IMR-90 (cell line): ENCODE measurements at regions not wholly inside any gene's neighbourhood (a gene's known extent, or its start where the extent isn't known, plus 50 kb on each side); places are given as distances from the start of the nearest gene placed in this dataset.

ENCODE experiments used
- ATAC-seq: fragments of 200-7000 bp; cut with Tn5 transposase; 2 replicates; pipeline ENCODE4 v1.9.1; 2020; ENCODE audit warnings: low read depth, mild to moderate bottlenecking, moderate library complexity
- BruUV-seq: library from RNA; stranded (reverse); fragments of 400-500 nt; replicated peaks from 2 replicates; lab custom pipeline; 2021; lab: Mats Ljungman, UMichigan
- CTCF ChIA-PET: fragments of 300-600 bp; formaldehyde crosslinking; extraction: SDS; loops from one replicate; lab custom pipeline; 2021; ENCODE audit warnings: antibody characterized with exemption; lab: Yijun Ruan, JAX
- POLR2A ChIA-PET: fragments of 300-600 bp; sonication (Branson Sonifier 250); formaldehyde crosslinking; loops from one replicate; lab custom pipeline; 2022; ENCODE audit warnings: antibody characterized with exemption; ENCODE audit not compliant: unreplicated experiment; lab: Charles Lee
- DNase-seq: peaks from one replicate; pipeline ENCODE4 v3.0.0; 2013
- H2AFZ ChIP-seq: replicated peaks from 2 replicates; pipeline ENCODE3; 2013; ENCODE audit warnings: low read length, mild to moderate bottlenecking; ENCODE audit not compliant: poor library complexity
- H2AK5ac ChIP-seq: 2 replicates; pipeline ENCODE4 v1.6.1; 2013; ENCODE audit warnings: low read depth, low read length, inconsistent platforms
- H2AK9ac ChIP-seq: replicated peaks from 2 replicates; pipeline ENCODE3; 2013; ENCODE audit warnings: mild to moderate bottlenecking, low read depth, low read length, moderate library complexity; ENCODE audit not compliant: poor library complexity
- H2BK120ac ChIP-seq: 2 replicates; pipeline ENCODE4 v1.6.1; 2013; ENCODE audit warnings: low read depth, low read length, inconsistent platforms
- H2BK15ac ChIP-seq: 3 replicates; pipeline ENCODE4 v1.6.1; 2013; ENCODE audit warnings: low read depth, low read length, inconsistent platforms
- H2BK20ac ChIP-seq: 2 replicates; pipeline ENCODE4 v1.6.1; 2013; ENCODE audit warnings: low read depth, mild to moderate bottlenecking, inconsistent platforms, low read length, moderate library complexity
- H2BK5ac ChIP-seq: 2 replicates; pipeline ENCODE4 v1.6.1; 2013; ENCODE audit warnings: mild to moderate bottlenecking, low read depth, low read length, inconsistent platforms; ENCODE audit not compliant: poor library complexity, severe bottlenecking
- H3K14ac ChIP-seq: replicated peaks from 2 replicates; pipeline ENCODE4 v1.6.1; 2013; ENCODE audit warnings: low read depth, low read length, inconsistent platforms
- H3K18ac ChIP-seq: 2 replicates; pipeline ENCODE4 v1.6.1; 2013; ENCODE audit warnings: low read depth, low read length, control low read depth
- H3K23ac ChIP-seq: 2 replicates; pipeline ENCODE4 v1.6.1; 2013; ENCODE audit warnings: low read depth, low read length, inconsistent platforms
- H3K27ac ChIP-seq: 2 replicates; pipeline ENCODE4 v1.5.1; 2013; ENCODE audit warnings: mild to moderate bottlenecking, control low read depth, low read length; ENCODE audit not compliant: insufficient read depth
- H3K27me3 ChIP-seq: 2 replicates; pipeline ENCODE4 v1.6.1; 2013; ENCODE audit warnings: low read length; ENCODE audit not compliant: control insufficient read depth, insufficient read depth
- H3K36me3 ChIP-seq: 2 replicates; pipeline ENCODE4 v1.6.1; 2013; ENCODE audit warnings: low read length, mixed read lengths; ENCODE audit not compliant: control insufficient read depth, insufficient read depth
- H3K4ac ChIP-seq: 2 replicates; pipeline ENCODE4 v1.6.1; 2013; ENCODE audit warnings: low read depth, low read length, inconsistent platforms
- H3K4me1 ChIP-seq: 2 replicates; pipeline ENCODE4 v1.6.1; 2013; ENCODE audit warnings: low read length, mixed read lengths; ENCODE audit not compliant: control insufficient read depth, insufficient read depth
- H3K4me2 ChIP-seq: 2 replicates; pipeline ENCODE4 v1.6.1; 2013; ENCODE audit warnings: low read depth, mild to moderate bottlenecking, control low read depth, low read length, moderate library complexity
- H3K4me3 ChIP-seq: 2 replicates; pipeline ENCODE4 v1.5.1; 2013; ENCODE audit warnings: low read depth, mild to moderate bottlenecking, control low read depth, low read length, moderate library complexity; ENCODE audit not compliant: insufficient read depth
- H3K56ac ChIP-seq: 2 replicates; pipeline ENCODE4 v1.6.1; 2013; ENCODE audit warnings: low read length, inconsistent platforms; ENCODE audit not compliant: insufficient read depth; ENCODE audit errors: extremely low read depth
- H3K79me1 ChIP-seq, 2 experiments: 2 replicates each; pipeline ENCODE4 v1.6.1; 2013; ENCODE audit warnings: low read length in 2 of 2, inconsistent platforms in 1 of 2, low read depth in 1 of 2
- H3K9ac ChIP-seq: 2 replicates; pipeline ENCODE4 v1.6.1; 2013; ENCODE audit warnings: low read depth, low read length, control low read depth
- H3K9me1 ChIP-seq: 2 replicates; pipeline ENCODE4 v1.6.1; 2013; ENCODE audit warnings: low read length, inconsistent platforms; ENCODE audit not compliant: insufficient read depth
- H3K9me3 ChIP-seq: 2 replicates; pipeline ENCODE4 v1.6.1; 2013; ENCODE audit warnings: low read length; ENCODE audit not compliant: control insufficient read depth, insufficient read depth
- H4K20me1 ChIP-seq: 2 replicates; pipeline ENCODE4 v1.6.1; 2013; ENCODE audit warnings: low read length, inconsistent platforms; ENCODE audit not compliant: insufficient read depth
- H4K5ac ChIP-seq: 2 replicates; pipeline ENCODE4 v1.6.1; 2013; ENCODE audit warnings: mild to moderate bottlenecking, low read depth, low read length, control low read depth
- H4K8ac ChIP-seq, 2 experiments: 2 replicates each; pipeline ENCODE4 v1.6.1; 2013; ENCODE audit warnings: low read depth in 2 of 2, low read length in 2 of 2, control low read depth in 1 of 2, inconsistent platforms in 1 of 2
- H4K91ac ChIP-seq: 2 replicates; pipeline ENCODE4 v1.6.1; 2013; ENCODE audit warnings: low read depth, low read length, inconsistent platforms; ENCODE audit not compliant: insufficient read depth
- CEBPB ChIP-seq: IDR thresholded peaks from 2 replicates; pipeline ENCODE4 v1.6.1; 2012; ENCODE audit warnings: low read depth, low read length, improper control_type of control experiment
- MXI1 ChIP-seq: IDR thresholded peaks from 2 replicates; pipeline ENCODE4 v1.6.1; 2012; ENCODE audit warnings: low read depth, mild to moderate bottlenecking, low read length, moderate library complexity, borderline replicate concordance
- NFE2L2 ChIP-seq: fragments of 150-350 bp; IDR thresholded peaks from 2 replicates; pipeline ENCODE4 v1.6.1; 2016; ENCODE audit warnings: low read depth, mild to moderate bottlenecking, low read length
- WGBS, 2 experiments: methylation state at CpG; one replicate each; pipeline versions ENCODE4 v1.1.5 to v1.1.7; 2013; ENCODE audit warnings: missing lambda C conversion rate in 2 of 2; ENCODE audit not compliant: insufficient read length in 1 of 2; ENCODE audit errors: extremely low coverage in 2 of 2; 5-methylcytosine and 5-hydroxymethylcytosine counted together
- dilution Hi-C: fragments of 300-500 bp; cut with HindIII; formaldehyde crosslinking; loops from one replicate; pipeline ENCODE4 v1.14.3; 2018; ENCODE audit warnings: low sequenced_read_pairs; ENCODE audit not compliant: unreplicated experiment
- in situ Hi-C: fragments of 300-500 bp; cut with MboI; formaldehyde crosslinking; loops from 3 replicates; pipeline ENCODE4 v1.14.3; 2019; ENCODE audit warnings: low sequenced_read_pairs, inconsistent platforms, mixed read lengths
- intact Hi-C: fragments of 100-400 bp; cut with micrococcal nuclease; formaldehyde crosslinking; loops from 2 replicates; pipeline ENCODE4 v1.10.0; 2022

DNA sequence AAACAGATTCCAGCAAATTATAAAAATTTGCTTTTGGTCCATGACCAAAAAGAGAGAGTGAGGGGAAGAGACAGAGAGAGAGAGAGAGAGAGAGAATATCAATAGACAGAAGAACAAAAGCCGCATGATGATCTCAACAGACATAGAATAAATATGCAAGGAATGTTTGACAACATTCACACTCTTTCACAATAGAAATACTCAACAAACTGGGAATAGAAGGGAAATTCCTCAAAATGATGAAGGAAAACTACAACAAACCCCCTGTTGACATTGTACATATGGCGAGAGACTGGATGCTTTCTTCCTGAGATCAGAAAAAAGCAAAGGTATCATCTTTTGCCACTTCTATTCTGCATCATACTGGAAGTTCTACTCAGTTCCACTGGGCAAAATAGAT, 309.7 kb downstream of the RAD51AP2 start:
- no peak overlapping the region for H4K8ac ChIP-seq
- H3K36me3 ChIP-seq: no peaks in the 10 kb centered on the region
- intact Hi-C loops: no loop called here
- H3K23ac ChIP-seq: no peak overlapping the region
- no peaks in the 10 kb centered on the region for H3K9me3 ChIP-seq
- no peak overlapping the region for H2BK20ac ChIP-seq
- H3K27me3 ChIP-seq: no peaks in the 10 kb centered on the region
- no peak overlapping the region for H3K18ac ChIP-seq
- POLR2A ChIA-PET: no interaction called here
- no peak overlapping the region for H2BK15ac ChIP-seq
- no peak overlapping the region for H2BK5ac ChIP-seq
- DNase-seq (peak; percentile 18), ATAC-seq (no peak)
- H3K4me1 ChIP-seq: no peaks in the 10 kb centered on the region
- no peak overlapping the region for H3K9ac ChIP-seq
- no peaks in the 10 kb centered on the region for H4K20me1 ChIP-seq
- no peak overlapping the region for H3K27ac ChIP-seq
- in situ Hi-C loops: no loop called here
- no peak overlapping the region for H3K14ac ChIP-seq
- H3K9me1 ChIP-seq: no peaks in the 10 kb centered on the region
- no peak overlapping the region for H2AK5ac ChIP-seq
- CTCF ChIA-PET: no interaction called here
- BruUV-seq: no TSS peak
- no CpG with 5 or more reads among the region's 2 CpGs for WGBS, 2 experiments
- no peak overlapping the region for H2BK120ac ChIP-seq
- H2AFZ ChIP-seq: no peak overlapping the region
- H3K4ac ChIP-seq: no peak overlapping the region
- H4K91ac ChIP-seq: no peak overlapping the region
- H3K56ac ChIP-seq: no peak overlapping the region
- H3K4me2 ChIP-seq: no peak overlapping the region
- no peaks in the 10 kb centered on the region for H3K79me1 ChIP-seq
- TF ChIP-seq CEBPB: peak; percentile 53; the same call in 1 of the 2 replicates
- TF ChIP-seq NFE2L2: no peak
- TF ChIP-seq MXI1: no peak
- H4K5ac ChIP-seq: no peak overlapping the region
- no peak overlapping the region for H3K4me3 ChIP-seq
- no peak overlapping the region for H2AK9ac ChIP-seq
- dilution Hi-C loops: no loop called here
